IMR-90 (cell line): ENCODE measurements at regions not wholly inside any gene's neighbourhood (a gene's known extent, or its start where the extent isn't known, plus 50 kb on each side); places are given as distances from the start of the nearest gene placed in this dataset.

Experiments used
- ATAC-seq: fragments of 200-7000 bp; cut with Tn5 transposase; 2 replicates; pipeline ENCODE4 v1.9.1; 2020; ENCODE audit warnings: low read depth, mild to moderate bottlenecking, moderate library complexity
- BruUV-seq: library from RNA; stranded (reverse); fragments of 400-500 nt; replicated peaks from 2 replicates; lab custom pipeline; 2021; lab: Mats Ljungman, UMichigan
- CTCF ChIA-PET: fragments of 300-600 bp; formaldehyde crosslinking; extraction: SDS; loops from one replicate; lab custom pipeline; 2021; ENCODE audit warnings: antibody characterized with exemption; lab: Yijun Ruan, JAX
- POLR2A ChIA-PET: fragments of 300-600 bp; sonication (Branson Sonifier 250); formaldehyde crosslinking; loops from one replicate; lab custom pipeline; 2022; ENCODE audit warnings: antibody characterized with exemption; ENCODE audit not compliant: unreplicated experiment; lab: Charles Lee
- DNase-seq: peaks from one replicate; pipeline ENCODE4 v3.0.0; 2013
- H2AFZ ChIP-seq: replicated peaks from 2 replicates; pipeline ENCODE3; 2013; ENCODE audit warnings: low read length, mild to moderate bottlenecking; ENCODE audit not compliant: poor library complexity
- H2AK5ac ChIP-seq: 2 replicates; pipeline ENCODE4 v1.6.1; 2013; ENCODE audit warnings: low read depth, low read length, inconsistent platforms
- H2AK9ac ChIP-seq: replicated peaks from 2 replicates; pipeline ENCODE3; 2013; ENCODE audit warnings: mild to moderate bottlenecking, low read depth, low read length, moderate library complexity; ENCODE audit not compliant: poor library complexity
- H2BK120ac ChIP-seq: 2 replicates; pipeline ENCODE4 v1.6.1; 2013; ENCODE audit warnings: low read depth, low read length, inconsistent platforms
- H2BK15ac ChIP-seq: 3 replicates; pipeline ENCODE4 v1.6.1; 2013; ENCODE audit warnings: low read depth, low read length, inconsistent platforms
- H2BK20ac ChIP-seq: 2 replicates; pipeline ENCODE4 v1.6.1; 2013; ENCODE audit warnings: low read depth, mild to moderate bottlenecking, inconsistent platforms, low read length, moderate library complexity
- H2BK5ac ChIP-seq: 2 replicates; pipeline ENCODE4 v1.6.1; 2013; ENCODE audit warnings: mild to moderate bottlenecking, low read depth, low read length, inconsistent platforms; ENCODE audit not compliant: poor library complexity, severe bottlenecking
- H3K14ac ChIP-seq: replicated peaks from 2 replicates; pipeline ENCODE4 v1.6.1; 2013; ENCODE audit warnings: low read depth, low read length, inconsistent platforms
- H3K18ac ChIP-seq: 2 replicates; pipeline ENCODE4 v1.6.1; 2013; ENCODE audit warnings: low read depth, low read length, control low read depth
- H3K23ac ChIP-seq: 2 replicates; pipeline ENCODE4 v1.6.1; 2013; ENCODE audit warnings: low read depth, low read length, inconsistent platforms
- H3K27ac ChIP-seq: 2 replicates; pipeline ENCODE4 v1.5.1; 2013; ENCODE audit warnings: mild to moderate bottlenecking, control low read depth, low read length; ENCODE audit not compliant: insufficient read depth
- H3K27me3 ChIP-seq: 2 replicates; pipeline ENCODE4 v1.6.1; 2013; ENCODE audit warnings: low read length; ENCODE audit not compliant: control insufficient read depth, insufficient read depth
- H3K36me3 ChIP-seq: 2 replicates; pipeline ENCODE4 v1.6.1; 2013; ENCODE audit warnings: low read length, mixed read lengths; ENCODE audit not compliant: control insufficient read depth, insufficient read depth
- H3K4ac ChIP-seq: 2 replicates; pipeline ENCODE4 v1.6.1; 2013; ENCODE audit warnings: low read depth, low read length, inconsistent platforms
- H3K4me1 ChIP-seq: 2 replicates; pipeline ENCODE4 v1.6.1; 2013; ENCODE audit warnings: low read length, mixed read lengths; ENCODE audit not compliant: control insufficient read depth, insufficient read depth
- H3K4me2 ChIP-seq: 2 replicates; pipeline ENCODE4 v1.6.1; 2013; ENCODE audit warnings: low read depth, mild to moderate bottlenecking, control low read depth, low read length, moderate library complexity
- H3K4me3 ChIP-seq: 2 replicates; pipeline ENCODE4 v1.5.1; 2013; ENCODE audit warnings: low read depth, mild to moderate bottlenecking, control low read depth, low read length, moderate library complexity; ENCODE audit not compliant: insufficient read depth
- H3K56ac ChIP-seq: 2 replicates; pipeline ENCODE4 v1.6.1; 2013; ENCODE audit warnings: low read length, inconsistent platforms; ENCODE audit not compliant: insufficient read depth; ENCODE audit errors: extremely low read depth
- H3K79me1 ChIP-seq, 2 experiments: 2 replicates each; pipeline ENCODE4 v1.6.1; 2013; ENCODE audit warnings: low read length in 2 of 2, inconsistent platforms in 1 of 2, low read depth in 1 of 2
- H3K9ac ChIP-seq: 2 replicates; pipeline ENCODE4 v1.6.1; 2013; ENCODE audit warnings: low read depth, low read length, control low read depth
- H3K9me1 ChIP-seq: 2 replicates; pipeline ENCODE4 v1.6.1; 2013; ENCODE audit warnings: low read length, inconsistent platforms; ENCODE audit not compliant: insufficient read depth
- H3K9me3 ChIP-seq: 2 replicates; pipeline ENCODE4 v1.6.1; 2013; ENCODE audit warnings: low read length; ENCODE audit not compliant: control insufficient read depth, insufficient read depth
- H4K20me1 ChIP-seq: 2 replicates; pipeline ENCODE4 v1.6.1; 2013; ENCODE audit warnings: low read length, inconsistent platforms; ENCODE audit not compliant: insufficient read depth
- H4K5ac ChIP-seq: 2 replicates; pipeline ENCODE4 v1.6.1; 2013; ENCODE audit warnings: mild to moderate bottlenecking, low read depth, low read length, control low read depth
- H4K8ac ChIP-seq, 2 experiments: 2 replicates each; pipeline ENCODE4 v1.6.1; 2013; ENCODE audit warnings: low read depth in 2 of 2, low read length in 2 of 2, control low read depth in 1 of 2, inconsistent platforms in 1 of 2
- H4K91ac ChIP-seq: 2 replicates; pipeline ENCODE4 v1.6.1; 2013; ENCODE audit warnings: low read depth, low read length, inconsistent platforms; ENCODE audit not compliant: insufficient read depth
- BHLHE40 ChIP-seq: fragments of 150-350 bp; IDR thresholded peaks from 2 replicates; pipeline ENCODE4 v1.6.1; 2016; ENCODE audit warnings: mild to moderate bottlenecking, low read depth, low read length
- CEBPB ChIP-seq: IDR thresholded peaks from 2 replicates; pipeline ENCODE4 v1.6.1; 2012; ENCODE audit warnings: low read depth, low read length, improper control_type of control experiment
- CHD1 ChIP-seq: IDR thresholded peaks from 2 replicates; pipeline ENCODE4 v1.6.1; 2012; ENCODE audit warnings: low read depth, low read length, improper control_type of control experiment
- FOS ChIP-seq: fragments of 150-350 bp; IDR thresholded peaks from 2 replicates; pipeline ENCODE4 v1.6.1; 2016; ENCODE audit warnings: low read depth, low read length
- MAFK ChIP-seq: IDR thresholded peaks from 2 replicates; pipeline ENCODE4 v1.6.1; 2012; ENCODE audit warnings: low read depth, low read length, improper control_type of control experiment
- MXI1 ChIP-seq: IDR thresholded peaks from 2 replicates; pipeline ENCODE4 v1.6.1; 2012; ENCODE audit warnings: low read depth, mild to moderate bottlenecking, low read length, moderate library complexity, borderline replicate concordance
- NFE2L2 ChIP-seq: fragments of 150-350 bp; IDR thresholded peaks from 2 replicates; pipeline ENCODE4 v1.6.1; 2016; ENCODE audit warnings: low read depth, mild to moderate bottlenecking, low read length
- POLR2A ChIP-seq: IDR thresholded peaks from 2 replicates; pipeline ENCODE4 v1.6.1; 2012; ENCODE audit warnings: mild to moderate bottlenecking, low read depth, low read length
- RAD21 ChIP-seq: IDR thresholded peaks from 2 replicates; pipeline ENCODE4 v1.6.1; 2012; ENCODE audit warnings: low read length, improper control_type of control experiment
- RCOR1 ChIP-seq: IDR thresholded peaks from 2 replicates; pipeline ENCODE4 v1.6.1; 2012; ENCODE audit warnings: mild to moderate bottlenecking, low read length, improper control_type of control experiment; ENCODE audit not compliant: insufficient replicate concordance
- RFX5 ChIP-seq: IDR thresholded peaks from 2 replicates; pipeline ENCODE4 v1.8.0; 2012; ENCODE audit warnings: low read depth, mild to moderate bottlenecking, low read length, moderate library complexity
- SMC3 ChIP-seq: fragments of 150-350 bp; IDR thresholded peaks from 2 replicates; pipeline ENCODE4 v1.6.1; 2016; ENCODE audit warnings: low read depth, mild to moderate bottlenecking, antibody characterized with exemption, low read length, moderate library complexity
- WGBS, 2 experiments: methylation state at CpG; one replicate each; pipeline versions ENCODE4 v1.1.5 to v1.1.7; 2013; ENCODE audit warnings: missing lambda C conversion rate in 2 of 2; ENCODE audit not compliant: insufficient read length in 1 of 2; ENCODE audit errors: extremely low coverage in 2 of 2; 5-methylcytosine and 5-hydroxymethylcytosine counted together
- dilution Hi-C: fragments of 300-500 bp; cut with HindIII; formaldehyde crosslinking; loops from one replicate; pipeline ENCODE4 v1.14.3; 2018; ENCODE audit warnings: low sequenced_read_pairs; ENCODE audit not compliant: unreplicated experiment
- in situ Hi-C: fragments of 300-500 bp; cut with MboI; formaldehyde crosslinking; loops from 3 replicates; pipeline ENCODE4 v1.14.3; 2019; ENCODE audit warnings: low sequenced_read_pairs, inconsistent platforms, mixed read lengths
- intact Hi-C: fragments of 100-400 bp; cut with micrococcal nuclease; formaldehyde crosslinking; loops from 2 replicates; pipeline ENCODE4 v1.10.0; 2022
- TF ChIP-seq, protein P1 (sequence below): fragments of 150-350 bp; IDR thresholded peaks from 2 replicates; pipeline ENCODE4 v1.6.1; 2017; ENCODE audit warnings: mild to moderate bottlenecking, antibody characterized with exemption, low read length, low read depth
- TF ChIP-seq, protein P2 (sequence below): conservative IDR thresholded peaks from 2 replicates; pipeline ENCODE4 v1.5.1; 2012; ENCODE audit warnings: mild to moderate bottlenecking, low read depth, low read length, improper control_type of control experiment
- TF ChIP-seq, protein P3 (sequence below): fragments of 150-350 bp; IDR thresholded peaks from 2 replicates; pipeline ENCODE4 v1.6.1; 2016; ENCODE audit warnings: low read depth, mild to moderate bottlenecking, low read length, moderate library complexity, borderline replicate concordance

DNA sequence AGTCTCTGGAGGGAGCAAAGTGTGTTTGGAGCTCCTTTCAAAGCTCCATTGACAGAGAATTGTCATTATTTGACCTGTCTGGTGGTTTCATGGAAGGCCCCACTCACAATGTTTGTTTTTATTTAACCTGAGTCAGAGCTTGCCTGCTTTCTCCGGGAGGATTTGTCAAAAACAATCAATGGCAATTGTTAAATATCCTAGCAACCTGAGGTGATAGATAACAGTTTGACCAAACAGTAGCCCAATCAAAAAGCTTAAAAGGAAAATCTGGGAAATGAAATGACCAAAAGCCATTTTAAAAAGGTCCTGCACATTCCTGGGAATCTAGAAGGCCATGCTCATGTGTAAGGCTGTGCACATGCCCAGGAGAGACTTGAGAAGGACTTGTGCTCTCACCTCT, 177.2 kb upstream of the POC5 start:
- H3K9ac ChIP-seq, result no peak overlapping the region

More for the DNA sequence above, 177.2 kb upstream of the POC5 start:
- H3K4me2 ChIP-seq, result no peak overlapping the region
- H3K36me3 ChIP-seq, result no peaks in the 10 kb centered on the region
- H2BK15ac ChIP-seq, result no peak overlapping the region
- H3K23ac ChIP-seq, result no peak overlapping the region
- H4K91ac ChIP-seq, result no peak overlapping the region
- no peaks in the 10 kb centered on the region for H3K79me1 ChIP-seq
- no peak overlapping the region for H2AK5ac ChIP-seq
- TF ChIP-seq CHD1 (no peak), POLR2A (no peak), BHLHE40 (no peak), FOS (no peak), NFE2L2 (no peak), RFX5 (no peak), MXI1 (no peak), RAD21 (no peak), CEBPB (no peak), MAFK (no peak), SMC3 (no peak), RCOR1 (no peak)
- TF ChIP-seq, protein P1, sequence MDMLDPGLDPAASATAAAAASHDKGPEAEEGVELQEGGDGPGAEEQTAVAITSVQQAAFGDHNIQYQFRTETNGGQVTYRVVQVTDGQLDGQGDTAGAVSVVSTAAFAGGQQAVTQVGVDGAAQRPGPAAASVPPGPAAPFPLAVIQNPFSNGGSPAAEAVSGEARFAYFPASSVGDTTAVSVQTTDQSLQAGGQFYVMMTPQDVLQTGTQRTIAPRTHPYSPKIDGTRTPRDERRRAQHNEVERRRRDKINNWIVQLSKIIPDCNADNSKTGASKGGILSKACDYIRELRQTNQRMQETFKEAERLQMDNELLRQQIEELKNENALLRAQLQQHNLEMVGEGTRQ, result no peak
- TF ChIP-seq, protein P2, sequence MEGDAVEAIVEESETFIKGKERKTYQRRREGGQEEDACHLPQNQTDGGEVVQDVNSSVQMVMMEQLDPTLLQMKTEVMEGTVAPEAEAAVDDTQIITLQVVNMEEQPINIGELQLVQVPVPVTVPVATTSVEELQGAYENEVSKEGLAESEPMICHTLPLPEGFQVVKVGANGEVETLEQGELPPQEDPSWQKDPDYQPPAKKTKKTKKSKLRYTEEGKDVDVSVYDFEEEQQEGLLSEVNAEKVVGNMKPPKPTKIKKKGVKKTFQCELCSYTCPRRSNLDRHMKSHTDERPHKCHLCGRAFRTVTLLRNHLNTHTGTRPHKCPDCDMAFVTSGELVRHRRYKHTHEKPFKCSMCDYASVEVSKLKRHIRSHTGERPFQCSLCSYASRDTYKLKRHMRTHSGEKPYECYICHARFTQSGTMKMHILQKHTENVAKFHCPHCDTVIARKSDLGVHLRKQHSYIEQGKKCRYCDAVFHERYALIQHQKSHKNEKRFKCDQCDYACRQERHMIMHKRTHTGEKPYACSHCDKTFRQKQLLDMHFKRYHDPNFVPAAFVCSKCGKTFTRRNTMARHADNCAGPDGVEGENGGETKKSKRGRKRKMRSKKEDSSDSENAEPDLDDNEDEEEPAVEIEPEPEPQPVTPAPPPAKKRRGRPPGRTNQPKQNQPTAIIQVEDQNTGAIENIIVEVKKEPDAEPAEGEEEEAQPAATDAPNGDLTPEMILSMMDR, result no peak
- TF ChIP-seq, protein P3, sequence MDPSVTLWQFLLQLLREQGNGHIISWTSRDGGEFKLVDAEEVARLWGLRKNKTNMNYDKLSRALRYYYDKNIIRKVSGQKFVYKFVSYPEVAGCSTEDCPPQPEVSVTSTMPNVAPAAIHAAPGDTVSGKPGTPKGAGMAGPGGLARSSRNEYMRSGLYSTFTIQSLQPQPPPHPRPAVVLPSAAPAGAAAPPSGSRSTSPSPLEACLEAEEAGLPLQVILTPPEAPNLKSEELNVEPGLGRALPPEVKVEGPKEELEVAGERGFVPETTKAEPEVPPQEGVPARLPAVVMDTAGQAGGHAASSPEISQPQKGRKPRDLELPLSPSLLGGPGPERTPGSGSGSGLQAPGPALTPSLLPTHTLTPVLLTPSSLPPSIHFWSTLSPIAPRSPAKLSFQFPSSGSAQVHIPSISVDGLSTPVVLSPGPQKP, result no peak
- no peaks in the 10 kb centered on the region for H3K4me1 ChIP-seq
- H3K27ac ChIP-seq, result no peak overlapping the region
- no peak overlapping the region for H2AFZ ChIP-seq
- no peak overlapping the region for H3K18ac ChIP-seq
- CTCF ChIA-PET, result no interaction called here
- in situ Hi-C loops (no loop called here), intact Hi-C loops (no loop called here), dilution Hi-C loops (no loop called here)
- no peak overlapping the region for H2BK20ac ChIP-seq
- H3K56ac ChIP-seq, result no peak overlapping the region
- no peaks in the 10 kb centered on the region for H4K20me1 ChIP-seq
- H2BK5ac ChIP-seq, result no peak overlapping the region
- H4K8ac ChIP-seq, result no peak overlapping the region
- H3K4me3 ChIP-seq, result no peak overlapping the region
- no peak overlapping the region for H2AK9ac ChIP-seq
- no peak for ATAC-seq
- H3K14ac ChIP-seq, result no peak overlapping the region
- H3K9me3 ChIP-seq, result peaks cover 4% of the 10 kb centered on the region; the same call in 1 of the 2 replicates
- no CpG with 5 or more reads among the region's 1 CpG for WGBS, 2 experiments
- DNase-seq, result no peak
- no peaks in the 10 kb centered on the region for H3K9me1 ChIP-seq
- H4K5ac ChIP-seq, result no peak overlapping the region
- H2BK120ac ChIP-seq, result no peak overlapping the region
- BruUV-seq, result no TSS peak
- no peaks in the 10 kb centered on the region for H3K27me3 ChIP-seq
- POLR2A ChIA-PET, result no interaction called here
- H3K4ac ChIP-seq, result no peak overlapping the region
